ENCODE measurements at regions not wholly inside any gene's neighbourhood (a gene's known extent, or its start where the extent isn't known, plus 50 kb on each side); places are given as distances from the start of the nearest gene placed in this dataset.

DNA sequence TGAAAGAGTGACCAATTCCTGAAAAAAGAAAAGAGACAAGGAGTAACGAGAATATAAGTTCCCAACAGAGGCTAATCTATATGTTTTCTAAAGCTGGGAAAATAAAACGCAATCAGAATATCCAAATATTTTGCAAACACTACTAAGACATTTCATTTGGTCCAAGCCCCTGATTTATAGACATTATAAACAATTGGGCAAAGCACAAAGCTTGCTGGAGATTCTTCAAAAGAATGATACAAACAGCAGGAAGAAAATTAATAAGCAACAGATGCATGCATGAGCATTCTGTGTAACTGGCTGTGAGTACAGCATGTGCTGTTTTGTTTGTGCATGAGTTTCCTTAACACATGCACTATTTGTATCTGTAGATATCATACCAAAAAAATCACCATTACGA lies 552.9 kb downstream of the LTN1 start:
- ATAC-seq (replicated peaks) = no peak
- H3K4me3 Mint-ChIP-seq = no peak overlapping the region
- no peaks in the 10 kb centered on the region for H3K9me3 Mint-ChIP-seq

GRCh38 chr21:28439251-28439650 lies 553.4 kb downstream of the LTN1 start:
- ATAC-seq (replicated peaks) (no peak), DNase-seq (no peak)
- Mint-ChIP-seq H3K4me3 (no peak overlapping the region), H3K27ac (no peak overlapping the region), H3K27me3 (no peaks in the 10 kb centered on the region), H3K9me3 (no peaks in the 10 kb centered on the region), H3K36me3 (no peaks in the 10 kb centered on the region), H3K4me1 (no peaks in the 10 kb centered on the region)

More for the DNA sequence above, 552.9 kb downstream of the LTN1 start:
- Mint-ChIP-seq H3K27ac (no peak overlapping the region), H3K36me3 (no peaks in the 10 kb centered on the region), H3K4me1 (no peaks in the 10 kb centered on the region), H3K27me3 (no peaks in the 10 kb centered on the region)
- no peak for DNase-seq

GRCh38 chr21:28437061-28437460 lies 555.6 kb downstream of the LTN1 start:
- Mint-ChIP-seq H3K4me1 (no peaks in the 10 kb centered on the region), H3K27ac (no peak overlapping the region), H3K27me3 (no peaks in the 10 kb centered on the region), H3K4me3 (no peak overlapping the region), H3K9me3 (no peaks in the 10 kb centered on the region), H3K36me3 (no peaks in the 10 kb centered on the region)
- DNase-seq (no peak), ATAC-seq (replicated peaks) (no peak)

DNA sequence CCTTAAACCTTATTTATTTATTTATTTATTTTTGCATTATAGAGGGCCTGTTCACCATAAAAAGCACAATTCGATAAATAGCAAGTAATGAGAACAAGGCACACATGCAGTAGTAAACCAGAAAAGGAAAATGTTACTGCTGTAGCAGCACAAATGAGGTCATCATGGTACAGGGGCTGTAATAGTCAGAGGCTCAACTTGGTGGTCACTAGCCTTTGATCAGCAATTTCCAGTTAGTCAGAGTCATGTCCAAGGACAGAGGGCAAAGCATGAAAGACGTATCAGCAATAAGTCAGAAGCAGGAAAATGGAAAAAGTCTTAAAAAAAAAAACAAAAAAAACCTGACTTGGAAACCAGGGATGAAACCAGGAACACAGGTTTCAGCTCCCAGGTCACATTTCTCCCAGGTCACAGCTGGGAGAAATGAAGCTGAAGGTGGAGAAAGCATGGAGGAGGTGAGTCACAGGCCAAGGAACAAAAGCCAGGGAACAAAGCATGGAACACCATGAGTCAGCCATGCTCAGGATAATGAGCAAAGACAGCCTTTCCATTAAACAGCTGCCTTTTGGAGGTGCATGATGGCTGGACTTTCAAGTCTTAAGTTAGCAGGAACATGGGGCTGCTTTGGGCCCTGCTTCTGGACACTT lies 556.3 kb downstream of the LTN1 start:
- ATAC-seq (replicated peaks) = no peak
- Mint-ChIP-seq H3K27me3 (no peaks in the 10 kb centered on the region), H3K36me3 (no peaks in the 10 kb centered on the region), H3K9me3 (no peaks in the 10 kb centered on the region), H3K27ac (no peak overlapping the region), H3K4me1 (no peaks in the 10 kb centered on the region), H3K4me3 (no peak overlapping the region)
- DNase-seq = no peak

- Mint-ChIP-seq H3K36me3 (no peaks in the 10 kb centered on the region), H3K27ac (no peak overlapping the region), H3K9me3 (peaks cover 0 to 1% of the 10 kb centered on the region in 2 donors), H3K4me1 (no peaks in the 10 kb centered on the region), H3K27me3 (no peaks in the 10 kb centered on the region), H3K4me3 (no peak overlapping the region)
- no peak for ATAC-seq (replicated peaks)
- no peak for DNase-seq
Observed at GRCh38 chr21:28431527-28432200, 561.0 kb downstream of the LTN1 start.

DNA sequence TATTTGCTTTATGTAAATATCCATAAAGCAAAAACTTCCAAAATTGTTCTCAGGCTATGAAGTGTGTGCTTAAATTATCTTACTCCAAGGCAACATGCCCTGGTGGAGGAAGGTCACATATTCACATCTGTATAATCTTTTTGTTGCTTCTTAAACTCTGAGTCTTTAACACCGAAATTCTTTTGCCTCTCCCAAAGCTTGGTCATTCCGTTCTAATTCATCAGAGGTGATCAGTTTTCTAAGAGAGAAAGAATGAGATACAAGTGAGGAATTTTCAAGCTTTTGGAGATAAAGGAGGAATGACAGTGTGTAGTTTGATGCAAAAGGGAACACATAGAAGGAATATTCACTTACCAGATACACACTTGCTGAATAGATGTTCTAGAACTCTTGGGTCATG lies 561.7 kb downstream of the LTN1 start:
- no peak overlapping the region for H3K4me3 Mint-ChIP-seq

GRCh38 chr21:28429161-28429560 lies 563.5 kb downstream of the LTN1 start:
- Mint-ChIP-seq H3K9me3 (peaks cover 0 to 1% of the 10 kb centered on the region in 2 donors), H3K4me1 (no peaks in the 10 kb centered on the region), H3K27ac (no peak overlapping the region), H3K27me3 (no peaks in the 10 kb centered on the region), H3K36me3 (no peaks in the 10 kb centered on the region), H3K4me3 (no peak overlapping the region)
- ATAC-seq (replicated peaks) (no peak), DNase-seq (no peak)

More for the DNA sequence above, 561.7 kb downstream of the LTN1 start:
- Mint-ChIP-seq H3K27me3 (no peaks in the 10 kb centered on the region), H3K27ac (no peak overlapping the region), H3K4me1 (no peaks in the 10 kb centered on the region), H3K9me3 (peaks cover 0 to 1% of the 10 kb centered on the region in 2 donors), H3K36me3 (no peaks in the 10 kb centered on the region)
- DNase-seq (no peak), ATAC-seq (replicated peaks) (no peak)

DNA sequence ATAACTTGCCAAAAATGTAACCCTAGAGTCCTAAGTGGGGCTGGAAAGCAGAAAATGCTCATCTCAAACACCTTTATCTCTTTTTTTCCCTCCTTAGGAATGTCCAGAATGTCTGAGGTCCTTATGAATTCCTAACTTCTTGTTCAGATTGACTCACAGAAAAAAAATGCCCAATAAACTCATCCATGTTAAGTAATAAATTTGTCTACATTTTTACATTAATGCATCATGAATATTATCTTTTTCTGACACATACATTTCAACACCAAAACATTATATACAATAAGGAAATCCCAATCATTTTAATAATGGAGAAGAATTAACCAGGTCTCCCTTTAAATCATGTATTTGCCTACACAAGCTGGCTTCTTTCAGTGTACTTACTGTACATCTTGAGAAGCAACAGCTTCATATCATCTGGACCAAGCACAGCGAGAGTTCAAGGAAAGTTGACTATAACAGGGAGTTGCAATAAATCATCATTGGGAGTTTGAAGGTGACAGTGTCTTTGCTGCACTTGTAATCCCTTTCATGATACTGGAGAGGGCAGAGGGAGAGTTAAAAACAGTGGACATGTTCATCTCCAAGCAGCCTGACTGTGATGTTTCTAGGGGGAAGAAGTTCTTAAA lies 565.2 kb downstream of the LTN1 start:
- Mint-ChIP-seq H3K4me3 (no peak overlapping the region), H3K27me3 (no peaks in the 10 kb centered on the region), H3K9me3 (peaks cover 0 to 1% of the 10 kb centered on the region in 2 donors), H3K36me3 (no peaks in the 10 kb centered on the region), H3K27ac (no peak overlapping the region), H3K4me1 (no peaks in the 10 kb centered on the region)
- DNase-seq (no peak), ATAC-seq (replicated peaks) (no peak)

GRCh38 chr21:28426545-28426944 lies 566.1 kb downstream of the LTN1 start:
- ATAC-seq (replicated peaks) (no peak), DNase-seq (no peak)
- peaks cover 0 to 1% of the 10 kb centered on the region in 2 donors for H3K9me3 Mint-ChIP-seq
- H3K4me3 Mint-ChIP-seq = no peak overlapping the region
- no peaks in the 10 kb centered on the region for H3K4me1 Mint-ChIP-seq
- no peaks in the 10 kb centered on the region for H3K27me3 Mint-ChIP-seq
- H3K27ac Mint-ChIP-seq = no peak overlapping the region
- no peaks in the 10 kb centered on the region for H3K36me3 Mint-ChIP-seq

- H3K27ac Mint-ChIP-seq = no peak overlapping the region
- no peaks in the 10 kb centered on the region for H3K27me3 Mint-ChIP-seq
- DNase-seq = no peak
Observed at GRCh38 chr21:28423521-28424190, 569.0 kb downstream of the LTN1 start.

DNA sequence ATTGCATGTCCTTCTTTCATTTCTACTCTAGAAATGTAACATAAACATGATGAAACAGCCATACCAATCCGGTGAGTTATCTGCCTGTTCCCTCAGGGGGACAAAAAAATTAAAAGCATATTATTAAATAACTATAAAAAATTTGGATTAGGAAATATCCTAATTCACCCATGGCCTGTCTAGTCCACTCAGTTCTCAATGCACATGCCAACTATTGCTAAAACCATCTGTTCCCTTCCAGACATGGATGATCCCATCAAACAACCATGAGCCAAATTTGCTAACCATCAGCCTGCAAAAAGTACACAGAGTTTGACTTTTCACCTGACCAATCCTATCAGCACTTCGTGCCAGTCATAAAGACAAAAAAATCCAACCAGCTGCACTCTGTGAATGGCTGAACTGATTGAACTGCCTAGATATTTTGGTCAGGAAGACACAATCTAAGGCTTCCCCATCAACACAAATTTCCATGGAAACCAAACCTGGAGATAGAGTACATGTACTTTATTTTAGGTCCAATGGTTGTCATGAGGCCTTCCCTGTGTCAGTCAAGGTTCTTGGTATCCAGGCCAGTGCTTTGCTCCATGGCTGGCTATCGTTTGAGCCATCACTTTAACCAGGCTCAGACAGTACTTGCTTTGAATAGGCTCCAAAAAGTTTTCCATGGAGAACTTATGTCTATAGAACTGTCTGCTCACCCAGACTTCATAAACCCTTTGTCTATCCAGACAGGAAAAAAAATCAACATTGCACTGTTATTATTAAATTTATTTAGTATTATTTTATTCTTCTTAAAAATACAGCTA lies 570.8 kb downstream of the LTN1 start:
- Mint-ChIP-seq H3K27ac (no peak overlapping the region), H3K27me3 (no peaks in the 10 kb centered on the region), H3K9me3 (no peaks in the 10 kb centered on the region), H3K4me1 (no peaks in the 10 kb centered on the region), H3K36me3 (no peaks in the 10 kb centered on the region), H3K4me3 (no peak overlapping the region)
- ATAC-seq (replicated peaks) (no peak), DNase-seq (no peak)

More at GRCh38 chr21:28423521-28424190, 569.0 kb downstream of the LTN1 start:
- ATAC-seq (replicated peaks) = no peak
- Mint-ChIP-seq H3K9me3 (peaks cover 0 to 1% of the 10 kb centered on the region in 2 donors), H3K4me1 (no peaks in the 10 kb centered on the region), H3K36me3 (no peaks in the 10 kb centered on the region), H3K4me3 (no peak overlapping the region)

- no peaks in the 10 kb centered on the region for H3K27me3 Mint-ChIP-seq
- H3K4me1 Mint-ChIP-seq = no peaks in the 10 kb centered on the region
- ATAC-seq (replicated peaks) (no peak), DNase-seq (no peak)
- no peak overlapping the region for H3K4me3 Mint-ChIP-seq
- H3K36me3 Mint-ChIP-seq = no peaks in the 10 kb centered on the region
- no peak overlapping the region for H3K27ac Mint-ChIP-seq
- no peaks in the 10 kb centered on the region for H3K9me3 Mint-ChIP-seq
Observed at GRCh38 chr21:28419811-28420210, 572.9 kb downstream of the LTN1 start.

DNA sequence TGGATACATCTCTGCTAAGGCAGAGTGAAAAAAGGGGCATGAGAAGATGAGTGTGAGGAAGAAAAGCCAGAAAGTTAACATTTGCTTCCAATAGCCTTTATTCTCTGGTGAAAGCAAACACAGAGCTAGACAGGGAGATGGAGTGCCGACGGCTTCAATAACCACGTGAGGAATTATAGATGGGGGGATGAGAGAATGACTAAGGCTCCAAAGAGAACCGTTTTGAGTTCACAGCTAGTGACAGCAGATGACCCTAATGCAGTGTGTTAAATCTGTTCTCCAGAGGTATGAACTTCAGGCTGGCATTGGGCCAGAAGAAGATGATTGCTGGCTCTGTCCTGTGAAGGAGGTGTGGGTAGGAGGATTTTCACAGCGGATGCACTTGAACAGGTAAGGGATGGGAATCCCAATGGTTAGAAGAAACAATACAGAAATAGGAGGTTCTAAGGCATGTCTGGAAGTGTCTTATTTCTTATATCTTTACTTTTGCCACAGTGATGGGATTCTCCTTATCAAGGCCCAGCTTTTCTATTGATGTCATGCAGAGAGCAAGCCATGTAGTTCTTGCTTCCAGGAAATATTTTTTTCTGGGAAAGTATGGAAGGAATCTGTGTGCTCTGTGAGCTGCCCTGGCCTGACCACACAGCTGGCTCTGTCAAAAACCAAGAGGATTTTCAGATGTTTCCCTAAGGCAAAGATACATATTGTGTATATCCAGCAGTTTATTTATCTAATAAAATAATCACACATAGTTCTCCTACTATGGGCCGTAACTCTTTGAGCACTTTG lies 573.8 kb downstream of the LTN1 start:
- Mint-ChIP-seq H3K27me3 (no peaks in the 10 kb centered on the region), H3K9me3 (no peaks in the 10 kb centered on the region), H3K4me1 (no peaks in the 10 kb centered on the region), H3K36me3 (no peaks in the 10 kb centered on the region), H3K27ac (no peak overlapping the region), H3K4me3 (no peak overlapping the region)
- DNase-seq (no peak), ATAC-seq (replicated peaks) (no peak)

Data from stimulated activated naive B cell treated with anti-CD40 and anti-IgM and Interleukin-4, amounts not matched to agents 10 μg/mL and 1 μg/mL and 100 μg/mL, for 72 hours (primary cell).